ENCODE measurements at regions not wholly inside any gene's neighbourhood (a gene's known extent, or its start where the extent isn't known, plus 50 kb on each side); places are given as distances from the start of the nearest gene placed in this dataset.

- DNase-seq (ENCODE audit: low spot score) (no peak), ATAC-seq (no peak)
- ChIA-PET POLR2A (no interaction called here), CTCF (no interaction called here)
- TF ChIP-seq JAZF1 (CRISPR knock-in tag; IDR thresholded peaks at IDR 0.05) (no peak), MLX (CRISPR knock-in tag; IDR thresholded peaks at IDR 0.05) (no peak), TP53 (CRISPR knock-in tag; IDR thresholded peaks at IDR 0.05) (no peak), MYBL2 (CRISPR knock-in tag; IDR thresholded peaks at IDR 0.05) (no peak), PRRX2 (CRISPR knock-in tag; IDR thresholded peaks at IDR 0.05) (no peak), PREB (CRISPR knock-in tag; IDR thresholded peaks at IDR 0.05; ENCODE audit: borderline replicate concordance) (no peak), GABPB1 (CRISPR knock-in tag; IDR thresholded peaks at IDR 0.05) (no peak), AR (CRISPR knock-in tag; IDR thresholded peaks at IDR 0.05) (no peak), ATF3 (CRISPR knock-in tag; conservative IDR thresholded peaks at IDR 0.05) (no peak), GRHL2 (CRISPR knock-in tag; IDR thresholded peaks at IDR 0.05; ENCODE audit: insufficient replicate concordance, severe bottlenecking) (no peak)
- H3K4me1 Mint-ChIP-seq: peaks cover 60% of the 10 kb centered on the region
- no peaks in the 10 kb centered on the region for H3K36me3 Mint-ChIP-seq
- no peak overlapping the region for H3K4me3 Mint-ChIP-seq
- 0 out of 2 replicates have a peak, but pooled peaks cover 4% of the 10 kb centered on the region for H3K9me3 Mint-ChIP-seq
- no peak overlapping the region for H3K27ac Mint-ChIP-seq
- H3K27me3 Mint-ChIP-seq (ENCODE audit: low read depth): peaks cover 77% of the 10 kb centered on the region
These were observed 218.2 kb upstream of the MDFIC2 start for GRCh38 chr3:70530626-70531025.

- H3K4me1 Mint-ChIP-seq: peaks cover 31% of the 10 kb centered on the region
- peaks cover 56% of the 10 kb centered on the region for H3K27me3 Mint-ChIP-seq (ENCODE audit: low read depth)
- no peak overlapping the region for H3K4me3 Mint-ChIP-seq
- H3K9me3 Mint-ChIP-seq: 0 out of 2 replicates have a peak, but pooled peaks cover 4% of the 10 kb centered on the region
- ChIA-PET CTCF (no interaction called here), POLR2A (no interaction called here)
- no peak overlapping the region for H3K27ac Mint-ChIP-seq
- ATAC-seq (no peak), DNase-seq (ENCODE audit: low spot score) (no peak)
- no peak for TF ChIP-seq FOXP1 (CRISPR knock-in tag; IDR thresholded peaks at IDR 0.05; ENCODE audit: borderline replicate concordance)
- no peak for TF ChIP-seq OVOL2 (CRISPR knock-in tag; IDR thresholded peaks at IDR 0.05; ENCODE audit: borderline replicate concordance)
- no peak for TF ChIP-seq MAX (CRISPR knock-in tag; IDR thresholded peaks at IDR 0.05)
- no peak for TF ChIP-seq ZSCAN18 (CRISPR knock-in tag; IDR thresholded peaks at IDR 0.05)
- TF ChIP-seq MLX (CRISPR knock-in tag; IDR thresholded peaks at IDR 0.05): no peak
- TF ChIP-seq ATF2 (CRISPR knock-in tag; IDR thresholded peaks at IDR 0.05; ENCODE audit: borderline replicate concordance, low read depth): no peak
- TF ChIP-seq ZNF423 (CRISPR knock-in tag; IDR thresholded peaks at IDR 0.05): no peak
- TF ChIP-seq SOX15 (CRISPR knock-in tag; IDR thresholded peaks at IDR 0.05): no peak
- no peak for TF ChIP-seq ATF1 (CRISPR knock-in tag; IDR thresholded peaks at IDR 0.05)
- no peak for TF ChIP-seq TEAD1 (CRISPR knock-in tag; IDR thresholded peaks at IDR 0.05)
- no peak for TF ChIP-seq USF1 (CRISPR knock-in tag; IDR thresholded peaks at IDR 0.05)
- TF ChIP-seq AFF4 (CRISPR knock-in tag; IDR thresholded peaks at IDR 0.05; ENCODE audit: borderline replicate concordance): no peak
- H3K36me3 Mint-ChIP-seq: no peaks in the 10 kb centered on the region
These were observed 214.6 kb upstream of the MDFIC2 start for GRCh38 chr3:70527026-70527425.

All from WTC11 (cell line).